Left lung (tissue), 4 donors: ENCODE measurements at regions not wholly inside any gene's neighbourhood (a gene's known extent, or its start where the extent isn't known, plus 50 kb on each side); places are given as distances from the start of the nearest gene placed in this dataset.

Experiments used
- ATAC-seq: fragments of 200-7000 bp; cut with Tn5 transposase; one replicate; pipeline ENCODE4 v1.9.1; 2020; ENCODE audit warnings: moderate library complexity
- DNase-seq, 4 donors: peaks; one replicate each; pipeline ENCODE4 v3.0.0-alpha.2; 2013 to 2020
- H3K27ac ChIP-seq, 2 donors: fragments of 200-600 bp; sonication (generic) in 1 of 2; one replicate each; pipeline versions ENCODE4 v1.5.0 to v1.8.0; 2020 to 2021
- H3K27me3 ChIP-seq, 2 donors: fragments of 200-600 bp; sonication (generic) in 1 of 2; one replicate each; pipeline versions ENCODE4 v1.5.0 to v1.8.0; 2020 to 2021
- H3K36me3 ChIP-seq, 2 donors: fragments of 200-600 bp; sonication (generic) in 1 of 2; one replicate each; pipeline versions ENCODE4 v1.5.0 to v1.8.0; 2020 to 2021
- H3K4me1 ChIP-seq, 2 donors: fragments of 200-600 bp; one replicate each; pipeline ENCODE4 v1.8.0; 2021
- H3K4me3 ChIP-seq, 2 donors: fragments of 200-600 bp; sonication (generic) in 1 of 2; one replicate each; pipeline versions ENCODE4 v1.5.0 to v1.8.0; 2020 to 2021; ENCODE audit warnings: mild to moderate bottlenecking in 1 of 2
- H3K9me3 ChIP-seq, 2 donors: fragments of 200-600 bp; sonication (generic) in 1 of 2; one replicate each; pipeline versions ENCODE4 v1.5.0 to v1.8.0; 2020 to 2021
- intact Hi-C, 2 donors: fragments of 100-400 bp; cut with DNase I; formaldehyde crosslinking; loops; one replicate each; pipeline versions ENCODE4 v1.11.2 to v1.14.2; 2022
- TF ChIP-seq, protein P1 (sequence below), 2 donors: fragments of 200-600 bp; sonication (generic) in 1 of 2; IDR thresholded peaks; one replicate each; pipeline versions ENCODE4 v1.5.0 to v1.8.0; 2021; ENCODE audit warnings: antibody characterized with exemption in 2 of 2
- donor health status: DM: no; HTN: yes; CAD: no.
- donor health status: DM: no; HTN: no; CAD: no.

DNA sequence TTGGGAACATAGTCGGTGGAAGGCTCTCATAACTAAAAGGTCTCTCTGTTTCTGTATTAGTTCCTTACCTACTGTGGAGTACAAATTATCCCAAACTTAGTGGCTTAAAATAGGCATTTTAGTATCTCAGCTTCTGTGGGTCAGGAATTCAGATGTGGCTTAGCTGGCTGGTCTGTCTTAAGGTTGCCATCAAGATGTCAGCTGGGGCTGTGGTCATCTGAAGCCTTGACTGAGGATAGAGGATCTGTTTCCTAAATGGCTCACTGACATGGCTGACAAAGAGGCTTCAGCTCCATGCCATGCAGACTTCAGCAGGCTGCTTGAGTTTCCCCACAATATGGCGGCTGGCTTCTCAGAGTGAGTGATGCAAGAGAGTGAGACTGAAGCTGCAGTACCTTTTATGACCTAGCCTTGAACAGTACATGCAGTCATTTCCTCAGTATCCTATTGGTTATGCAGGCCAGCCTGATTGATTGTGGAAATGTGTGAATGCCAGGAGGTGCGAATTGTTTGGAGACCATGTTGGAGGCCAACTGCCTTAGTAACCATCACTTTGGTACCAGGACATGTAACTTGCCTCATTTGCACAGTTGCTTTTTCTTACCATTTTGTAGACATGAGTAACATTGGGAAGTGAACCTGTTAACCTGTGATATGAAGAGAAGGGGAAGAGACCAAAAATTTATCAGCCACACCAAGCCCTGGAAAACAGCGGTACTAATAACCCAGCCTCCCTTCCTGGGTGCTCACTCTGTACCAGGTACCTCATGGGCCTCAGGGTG is 152.8 kb upstream of the IER5L start:
- peak overlapping the region in 1 of 2 donors; percentile 95 for H3K27ac ChIP-seq
- TF ChIP-seq, protein P1, sequence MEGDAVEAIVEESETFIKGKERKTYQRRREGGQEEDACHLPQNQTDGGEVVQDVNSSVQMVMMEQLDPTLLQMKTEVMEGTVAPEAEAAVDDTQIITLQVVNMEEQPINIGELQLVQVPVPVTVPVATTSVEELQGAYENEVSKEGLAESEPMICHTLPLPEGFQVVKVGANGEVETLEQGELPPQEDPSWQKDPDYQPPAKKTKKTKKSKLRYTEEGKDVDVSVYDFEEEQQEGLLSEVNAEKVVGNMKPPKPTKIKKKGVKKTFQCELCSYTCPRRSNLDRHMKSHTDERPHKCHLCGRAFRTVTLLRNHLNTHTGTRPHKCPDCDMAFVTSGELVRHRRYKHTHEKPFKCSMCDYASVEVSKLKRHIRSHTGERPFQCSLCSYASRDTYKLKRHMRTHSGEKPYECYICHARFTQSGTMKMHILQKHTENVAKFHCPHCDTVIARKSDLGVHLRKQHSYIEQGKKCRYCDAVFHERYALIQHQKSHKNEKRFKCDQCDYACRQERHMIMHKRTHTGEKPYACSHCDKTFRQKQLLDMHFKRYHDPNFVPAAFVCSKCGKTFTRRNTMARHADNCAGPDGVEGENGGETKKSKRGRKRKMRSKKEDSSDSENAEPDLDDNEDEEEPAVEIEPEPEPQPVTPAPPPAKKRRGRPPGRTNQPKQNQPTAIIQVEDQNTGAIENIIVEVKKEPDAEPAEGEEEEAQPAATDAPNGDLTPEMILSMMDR (IDR thresholded peaks at IDR 0.05), result no peak
- peaks cover 23 to 45% of the 10 kb centered on the region in 2 donors for H3K4me1 ChIP-seq
- DNase-seq (no peak), ATAC-seq (no peak)
- no peaks in the 10 kb centered on the region for H3K36me3 ChIP-seq
- peaks cover 0 to 16% of the 10 kb centered on the region in 2 donors for H3K9me3 ChIP-seq
- intact Hi-C loops, result no loop called here
- no peak overlapping the region for H3K4me3 ChIP-seq
- H3K27me3 ChIP-seq, result no peaks in the 10 kb centered on the region

DNA sequence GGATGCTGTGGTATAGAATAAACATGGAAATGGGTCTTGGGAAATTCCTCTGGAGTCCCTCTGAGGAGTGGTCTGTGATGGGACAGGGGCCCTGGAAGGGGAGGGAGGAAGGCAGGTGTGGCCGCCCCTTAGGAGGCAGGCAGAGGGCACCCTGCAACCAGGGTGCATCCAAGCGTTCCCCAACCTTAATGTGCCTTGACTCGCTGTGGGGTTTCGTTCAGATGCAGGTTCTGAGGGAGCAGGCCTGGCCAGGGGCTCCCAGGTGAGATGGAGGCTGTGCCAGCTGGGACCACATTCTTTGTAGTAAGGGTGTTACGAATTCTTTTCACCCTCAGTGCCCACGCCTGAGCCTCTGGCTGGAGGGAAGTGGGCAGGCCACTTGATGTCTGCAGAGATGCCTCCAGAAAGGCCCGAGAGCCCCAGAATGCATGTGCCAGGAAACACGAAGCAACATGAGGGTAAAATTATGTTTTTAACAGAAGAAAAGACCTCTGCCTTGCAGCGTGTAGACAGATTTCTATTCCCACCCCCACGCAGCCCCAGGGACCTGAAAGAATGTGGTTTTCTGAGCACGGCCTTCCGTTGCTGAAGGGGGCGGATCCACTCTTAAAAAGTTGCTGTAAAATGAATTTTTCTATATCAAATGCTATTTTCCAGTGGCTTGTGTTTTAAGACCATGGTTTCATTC is 150.4 kb upstream of the IER5L start:
- Histone ChIP-seq H3K4me1 (peaks cover 2 to 21% of the 10 kb centered on the region in 2 donors), H3K4me3 (no peak overlapping the region), H3K27me3 (no peaks in the 10 kb centered on the region), H3K9me3 (peaks cover 0 to 16% of the 10 kb centered on the region in 2 donors), H3K27ac (peak overlapping the region in 1 of 2 donors; percentile 53), H3K36me3 (no peaks in the 10 kb centered on the region)
- intact Hi-C loops, result no loop called here
- ATAC-seq, result no peak
- TF ChIP-seq, protein P1 (IDR thresholded peaks at IDR 0.05), result no peak
- no peak for DNase-seq

DNA sequence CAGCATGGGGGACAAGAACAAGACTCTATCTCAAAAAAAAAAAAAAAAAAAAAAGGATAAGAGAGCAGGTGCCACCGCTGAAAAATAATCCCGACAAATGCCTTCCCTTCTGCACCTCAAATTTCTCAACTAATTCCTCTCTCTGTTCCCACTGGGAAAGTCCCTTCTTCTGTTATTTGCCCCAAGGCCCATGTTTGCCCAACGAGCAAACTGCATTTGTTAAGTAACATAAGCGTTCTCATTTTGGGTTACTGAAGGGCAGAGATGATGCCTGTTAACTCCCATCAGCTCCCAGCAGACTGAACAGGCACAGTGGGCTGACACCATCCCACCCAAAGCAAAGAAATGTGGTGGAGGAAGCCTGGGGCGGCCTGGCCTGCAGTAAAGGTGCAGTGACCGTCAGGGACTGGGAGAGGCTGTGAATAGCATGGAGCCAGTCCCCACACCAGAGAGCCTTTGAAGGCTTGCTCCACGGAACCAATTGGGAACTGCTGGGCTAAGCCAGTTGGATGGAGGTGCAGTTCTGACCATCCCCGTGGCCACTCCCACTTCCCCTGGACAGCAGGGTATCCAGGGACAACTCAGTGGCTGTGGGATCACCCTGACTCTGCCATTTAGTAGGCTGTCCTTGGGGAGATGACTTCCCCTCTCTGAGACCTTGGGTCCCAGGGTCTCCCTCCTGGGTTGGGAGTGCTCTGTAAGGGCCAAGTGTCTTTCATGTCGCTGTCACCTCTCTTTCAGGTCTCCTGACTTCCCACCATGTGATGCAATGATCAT is 149.7 kb upstream of the IER5L start:
- H3K4me1 ChIP-seq, result peaks cover 2 to 22% of the 10 kb centered on the region in 2 donors
- H3K4me3 ChIP-seq, result no peak overlapping the region
- intact Hi-C loops, result no loop called here
- H3K27ac ChIP-seq, result no peak overlapping the region
- no peaks in the 10 kb centered on the region for H3K27me3 ChIP-seq
- TF ChIP-seq, protein P1 (IDR thresholded peaks at IDR 0.05), result no peak
- H3K9me3 ChIP-seq, result peaks cover 0 to 16% of the 10 kb centered on the region in 2 donors
- H3K36me3 ChIP-seq, result no peaks in the 10 kb centered on the region
- ATAC-seq, result no peak
- no peak for DNase-seq

DNA sequence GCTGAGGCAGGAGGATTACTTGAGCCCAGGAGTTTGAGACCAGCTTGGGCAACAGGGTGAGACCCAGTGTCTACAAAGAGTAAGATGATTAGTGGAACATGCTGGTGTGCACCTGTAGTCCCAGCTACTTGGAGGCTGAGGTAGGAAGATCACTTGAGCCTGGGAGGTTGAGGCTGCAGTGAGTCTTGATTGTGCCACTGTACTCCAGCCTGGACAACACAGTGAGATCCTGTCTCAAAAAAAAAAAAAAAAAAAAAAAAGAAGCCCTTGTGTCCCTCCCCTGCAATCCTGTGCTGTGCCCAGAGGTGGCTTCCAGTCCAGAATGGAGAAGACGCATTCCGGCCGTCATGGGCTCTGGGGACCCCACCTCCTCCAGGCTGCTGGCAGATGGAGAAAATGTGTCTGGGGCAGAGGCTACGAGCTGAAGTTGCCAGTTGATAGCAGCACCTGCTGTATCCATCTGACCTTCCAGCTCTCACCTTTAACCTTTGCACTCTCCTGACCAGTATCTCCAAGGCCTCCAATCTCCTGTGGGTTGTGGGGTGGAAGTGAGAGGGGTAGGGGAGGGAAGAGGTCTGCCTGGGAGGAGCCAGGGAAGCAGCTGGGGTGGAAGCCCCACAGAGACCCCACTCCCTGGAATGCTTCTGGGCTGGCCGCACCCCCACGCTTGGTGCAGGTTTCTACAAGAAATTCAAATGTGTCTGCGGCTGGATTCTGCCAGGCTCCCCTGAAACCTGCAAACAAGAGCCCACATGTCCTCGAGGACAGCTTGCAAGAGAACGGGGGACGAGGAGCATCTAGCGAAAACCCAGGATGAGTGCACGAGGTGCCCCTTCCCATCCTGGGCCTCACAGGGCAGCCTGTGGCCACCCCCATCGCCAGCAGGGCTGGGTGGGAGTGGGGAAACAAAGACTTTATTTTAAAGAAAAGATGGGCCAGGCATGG is 148.3 kb upstream of the IER5L start:
- Histone ChIP-seq H3K27me3 (no peaks in the 10 kb centered on the region), H3K9me3 (peaks cover 0 to 14% of the 10 kb centered on the region in 2 donors), H3K4me1 (peaks cover 4 to 35% of the 10 kb centered on the region in 2 donors), H3K36me3 (no peaks in the 10 kb centered on the region), H3K27ac (no peak overlapping the region), H3K4me3 (no peak overlapping the region)
- intact Hi-C loops, result no loop called here
- DNase-seq, result no peak
- no peak for ATAC-seq
- TF ChIP-seq, protein P1 (IDR thresholded peaks at IDR 0.05), result no peak
